SK-N-SH treated with all-trans-retinoic acid at 6 μM for 48 hours (cell line): ENCODE measurements at regions not wholly inside any gene's neighbourhood (a gene's known extent, or its start where the extent isn't known, plus 50 kb on each side); places are given as distances from the start of the nearest gene placed in this dataset.
A peak's percentile ranks its signal among the peaks of the same experiment; 100 is the strongest.

Experiments used
- BACH2 ChIP-seq: fragments of 250-450 bp; sonication (Bioruptor Pico); IDR thresholded peaks from 2 replicates; pipeline ENCODE4 v1.9.0; 2021; ENCODE audit warnings: mild to moderate bottlenecking, borderline replicate concordance
- CSDC2 ChIP-seq: fragments of 250-450 bp; sonication (Bioruptor Pico); IDR thresholded peaks from 2 replicates; pipeline ENCODE4 v1.5.0; 2020; ENCODE audit warnings: mild to moderate bottlenecking, moderate library complexity

DNA sequence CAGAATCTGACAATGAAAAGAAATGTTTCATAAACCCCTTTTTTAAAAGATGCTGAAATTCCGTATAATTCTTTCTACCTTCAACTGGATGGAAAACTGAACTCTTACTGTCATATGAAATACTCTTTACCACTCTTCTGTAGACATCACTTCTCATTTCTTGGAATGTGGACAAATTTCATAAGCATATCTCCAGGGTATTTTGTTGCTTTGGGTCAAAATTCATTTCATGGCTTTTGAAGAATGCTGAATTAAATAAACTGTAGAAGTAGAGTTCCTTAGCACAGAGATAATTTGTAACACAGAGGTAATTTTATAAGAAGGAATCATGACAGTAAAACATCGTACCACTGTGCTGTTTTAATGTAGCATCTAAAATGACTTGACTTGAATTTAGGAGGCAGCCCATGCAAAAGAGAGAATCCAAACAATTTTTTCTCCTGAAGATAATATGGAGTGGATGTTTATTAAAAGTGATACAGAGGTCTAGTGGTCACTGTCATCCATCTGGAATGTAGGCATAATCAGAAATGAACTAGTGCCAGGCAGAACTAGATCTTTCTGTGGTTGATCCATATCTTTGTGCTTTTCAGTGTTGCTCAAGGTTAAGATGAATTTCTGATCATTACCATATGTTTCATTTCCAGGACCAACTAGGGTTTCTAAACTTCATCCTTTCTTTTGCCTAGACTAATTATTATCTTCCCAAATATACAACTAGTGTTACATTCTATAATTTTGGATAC, 492.0 kb downstream of the KIF20B start:
- TF ChIP-seq CSDC2 (CRISPR knock-in tag) = peak; percentile 29; the same call in 1 of the 2 replicates
- no peak for TF ChIP-seq BACH2 (CRISPR knock-in tag)
